T-cell (primary cell): ENCODE measurements at regions not wholly inside any gene's neighbourhood (a gene's known extent, or its start where the extent isn't known, plus 50 kb on each side); places are given as distances from the start of the nearest gene placed in this dataset.
"Not testable (repeated sequence)": the region's sequence is repeated elsewhere in the genome, so short reads cannot be mapped to it uniquely, and the experiment has no call there.

Experiments
- ATAC-seq, 4 experiments: fragments of 200-7000 bp in 3 of 4; fragments of 150-1000 bp in 1 of 4; cut with Tn5 transposase; replicated peaks in 1 of 4; 1 replicate in 3 of 4; 2 replicates in 1 of 4; pipeline ENCODE4 v1.10.0; 2021; ENCODE audit warnings: moderate library complexity in 3 of 4, mild to moderate bottlenecking in 2 of 4, moderate number of reproducible peaks in 1 of 4
- CTCF ChIA-PET, 2 donors: fragments of 300-600 bp; sonication (Branson Sonifier 250); formaldehyde crosslinking; loops; one replicate each; lab custom pipeline; 2022; ENCODE audit warnings: antibody characterized with exemption in 2 of 2; lab: Charles Lee
- POLR2A ChIA-PET, 2 donors: fragments of 300-600 bp; sonication (Branson Sonifier 250); formaldehyde crosslinking; loops; one replicate each; lab custom pipeline; 2022; ENCODE audit warnings: antibody characterized with exemption in 2 of 2; lab: Charles Lee
- DNase-seq, 35 experiments: peaks; one replicate each; pipeline versions ENCODE4 v3.0.0 to v3.0.0-alpha.2; 2013 to 2023
- H3K27ac ChIP-seq: one replicate; pipeline ENCODE4 v1.5.1; 2013; ENCODE audit warnings: low read length
- H3K27me3 ChIP-seq, 2 experiments: replicated peaks in 1 of 2; 1 replicate in 1 of 2; 2 replicates in 1 of 2; pipeline versions ENCODE4 v1.6.1 to v1.7.0; 2013; ENCODE audit warnings: low read length in 1 of 2, mixed read lengths in 1 of 2; ENCODE audit not compliant: control insufficient read depth in 2 of 2, insufficient read depth in 2 of 2; ENCODE audit errors: extremely low read depth in 1 of 2
- H3K36me3 ChIP-seq, 2 donors: 1 replicate in 1 of 2; 2 replicates in 1 of 2; pipeline versions ENCODE4 v1.6.1 to v1.7.0; 2013; ENCODE audit warnings: low read length in 1 of 2; ENCODE audit not compliant: control insufficient read depth in 2 of 2, insufficient read depth in 1 of 2; ENCODE audit errors: extremely low read depth in 1 of 2
- H3K4me1 ChIP-seq, 2 experiments: 1 replicate in 1 of 2; 2 replicates in 1 of 2; pipeline versions ENCODE4 v1.6.1 to v1.7.0; 2013; ENCODE audit warnings: low read length in 2 of 2, mixed read lengths in 1 of 2; ENCODE audit not compliant: insufficient read depth in 2 of 2, control insufficient read depth in 1 of 2; ENCODE audit errors: extremely low read depth in 1 of 2
- H3K4me3 ChIP-seq, 2 donors: 1 replicate in 1 of 2; 2 replicates in 1 of 2; pipeline versions ENCODE4 v1.5.1 to v1.7.0; 2013; ENCODE audit warnings: mild to moderate bottlenecking in 2 of 2, low read length in 1 of 2, moderate library complexity in 1 of 2; ENCODE audit not compliant: control insufficient read depth in 1 of 2; ENCODE audit errors: extremely low read depth in 1 of 2
- H3K9me3 ChIP-seq: 2 replicates; pipeline ENCODE4 v1.7.0; 2013
- H3K27ac Mint-ChIP-seq, 2 donors: one replicate each; pipeline ENCODE4 v1.8.0; 2020 to 2021; ENCODE audit warnings: mild to moderate bottlenecking in 2 of 2, mixed read lengths in 2 of 2
- H3K27me3 Mint-ChIP-seq, 2 donors: one replicate each; pipeline ENCODE4 v1.8.0; 2021 to 2022; ENCODE audit warnings: mixed read lengths in 2 of 2
- H3K36me3 Mint-ChIP-seq: one replicate; pipeline ENCODE4 v1.8.0; 2021; ENCODE audit warnings: mixed read lengths
- H3K4me1 Mint-ChIP-seq, 3 donors: one replicate each; pipeline ENCODE4 v1.8.0; 2020 to 2022; ENCODE audit warnings: mixed read lengths in 3 of 3, mild to moderate bottlenecking in 1 of 3
- H3K4me3 Mint-ChIP-seq, 3 donors: one replicate each; pipeline ENCODE4 v1.8.0; 2020 to 2022; ENCODE audit warnings: mild to moderate bottlenecking in 3 of 3, mixed read lengths in 3 of 3, moderate library complexity in 3 of 3
- H3K9me3 Mint-ChIP-seq, 3 donors: one replicate each; pipeline ENCODE4 v1.8.0; 2020 to 2022; ENCODE audit warnings: mixed read lengths in 3 of 3
- WGBS: methylation state at CpG from one replicate; pipeline ENCODE4 v1.1.5; 2013; ENCODE audit warnings: missing lambda C conversion rate; ENCODE audit not compliant: insufficient coverage; 5-methylcytosine and 5-hydroxymethylcytosine counted together

DNA sequence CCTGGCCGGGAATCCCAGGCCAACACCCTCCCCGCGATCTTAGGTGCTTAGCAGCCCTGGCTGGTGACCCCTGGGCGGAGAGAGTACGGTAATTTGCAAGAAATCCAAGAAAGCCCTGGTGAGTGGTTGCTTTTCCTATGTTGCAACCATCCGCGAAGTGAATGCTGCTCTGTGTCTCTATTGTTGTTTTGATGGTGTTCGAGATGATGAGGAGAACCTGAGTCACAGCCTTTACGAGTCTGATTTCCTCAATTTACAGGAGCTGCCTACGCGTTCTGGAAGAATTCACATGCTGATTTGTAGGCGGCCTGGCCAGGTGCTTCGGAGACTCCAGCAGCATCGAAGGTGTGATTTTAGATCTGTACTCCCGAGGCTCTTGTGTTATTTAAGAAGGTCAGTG lies 63.3 kb downstream of the TMEM235 start:
- H3K4me3 ChIP-seq = no peak overlapping the region
- peaks cover 0 to 3% of the 10 kb centered on the region in 2 experiments for H3K27me3 ChIP-seq
- H3K27ac Mint-ChIP-seq = no peak overlapping the region
- H3K4me3 Mint-ChIP-seq = no peak overlapping the region
- H3K9me3 ChIP-seq = no peaks in the 10 kb centered on the region
- CTCF ChIA-PET = no interaction called here
- H3K4me1 Mint-ChIP-seq = no peaks in the 10 kb centered on the region
- no peaks in the 10 kb centered on the region for H3K36me3 Mint-ChIP-seq
- 95% methylated on average over 11 of the region's 15 CpGs for WGBS
- H3K36me3 ChIP-seq = no peaks in the 10 kb centered on the region
- H3K27ac ChIP-seq = no peak overlapping the region
- H3K4me1 ChIP-seq = peaks cover 0 to 8% of the 10 kb centered on the region in 2 experiments
- no peaks in the 10 kb centered on the region for H3K27me3 Mint-ChIP-seq
- DNase-seq (no peak), ATAC-seq (no peak)
- POLR2A ChIA-PET = no interaction called here
- H3K9me3 Mint-ChIP-seq = no peaks in the 10 kb centered on the region

DNA sequence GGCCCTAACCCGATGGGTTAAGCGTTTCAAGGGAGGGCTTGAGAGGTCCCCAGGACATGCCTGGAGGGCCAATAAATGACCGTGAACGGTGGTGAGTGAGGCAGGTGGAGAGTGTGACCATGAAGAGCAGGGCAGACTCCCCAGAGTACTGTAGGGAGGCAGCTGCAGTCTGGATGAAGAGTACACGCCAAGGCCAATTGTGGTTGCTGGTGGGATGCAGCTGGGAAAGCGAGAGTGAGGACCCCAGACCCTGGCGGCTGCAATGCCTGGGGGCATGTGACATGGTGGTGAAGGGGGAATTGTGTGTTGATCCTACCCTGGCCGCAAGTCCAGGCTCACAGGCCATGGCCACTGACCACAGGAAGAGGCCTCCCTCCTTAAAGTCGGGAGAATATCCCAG lies 62.9 kb downstream of the TMEM235 start:
- Mint-ChIP-seq H3K4me3 (no peak overlapping the region), H3K27ac (no peak overlapping the region), H3K36me3 (no peaks in the 10 kb centered on the region), H3K27me3 (no peaks in the 10 kb centered on the region), H3K9me3 (no peaks in the 10 kb centered on the region), H3K4me1 (no peaks in the 10 kb centered on the region)
- Histone ChIP-seq H3K4me3 (no peak overlapping the region), H3K4me1 (peaks cover 0 to 12% of the 10 kb centered on the region in 2 experiments), H3K9me3 (no peaks in the 10 kb centered on the region), H3K27me3 (peaks cover 0 to 3% of the 10 kb centered on the region in 2 experiments), H3K27ac (no peak overlapping the region), H3K36me3 (no peaks in the 10 kb centered on the region)
- POLR2A ChIA-PET = no interaction called here
- 95% methylated on average over 6 of the region's 9 CpGs for WGBS
- CTCF ChIA-PET = no interaction called here
- ATAC-seq (no peak), DNase-seq (no peak)

DNA sequence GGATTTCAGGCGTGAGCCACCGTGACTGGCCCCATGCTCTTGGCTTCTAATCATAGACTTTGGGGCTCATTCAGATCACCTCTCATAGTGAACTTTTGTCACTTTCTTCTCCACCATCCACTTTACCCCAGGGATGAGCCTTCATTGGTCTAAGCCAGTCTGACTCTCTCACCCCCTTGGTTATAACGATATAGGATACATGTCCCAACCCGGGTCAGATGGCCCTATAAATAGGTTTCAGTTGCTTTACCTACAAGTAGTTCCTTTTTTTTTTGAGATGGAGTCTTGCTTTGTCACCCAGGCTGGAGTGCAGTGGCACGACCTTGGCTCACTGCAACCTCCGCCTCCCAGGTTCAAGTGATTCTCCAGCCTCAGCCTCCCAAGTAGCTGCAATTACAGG lies 61.7 kb downstream of the TMEM235 start:
- H3K4me1 Mint-ChIP-seq, POLR2A ChIA-PET, DNase-seq, H3K4me3 Mint-ChIP-seq, H3K4me3 ChIP-seq, H3K27ac Mint-ChIP-seq, H3K9me3 Mint-ChIP-seq, H3K27ac ChIP-seq, ATAC-seq, H3K9me3 ChIP-seq, H3K27me3 Mint-ChIP-seq, H3K27me3 ChIP-seq, H3K36me3 ChIP-seq, H3K36me3 Mint-ChIP-seq: not testable (repeated sequence)
- CTCF ChIA-PET = interaction anchor here in 1 of 2 donors (0.6 kb wide), 1 partner anchor 103 kb away, joined by 4 read pairs; no protein-coding TSS in a partner anchor
- no CpG with 5 or more reads among the region's 6 CpGs for WGBS
- peaks cover 0 to 16% of the 10 kb centered on the region in 2 experiments for H3K4me1 ChIP-seq

DNA sequence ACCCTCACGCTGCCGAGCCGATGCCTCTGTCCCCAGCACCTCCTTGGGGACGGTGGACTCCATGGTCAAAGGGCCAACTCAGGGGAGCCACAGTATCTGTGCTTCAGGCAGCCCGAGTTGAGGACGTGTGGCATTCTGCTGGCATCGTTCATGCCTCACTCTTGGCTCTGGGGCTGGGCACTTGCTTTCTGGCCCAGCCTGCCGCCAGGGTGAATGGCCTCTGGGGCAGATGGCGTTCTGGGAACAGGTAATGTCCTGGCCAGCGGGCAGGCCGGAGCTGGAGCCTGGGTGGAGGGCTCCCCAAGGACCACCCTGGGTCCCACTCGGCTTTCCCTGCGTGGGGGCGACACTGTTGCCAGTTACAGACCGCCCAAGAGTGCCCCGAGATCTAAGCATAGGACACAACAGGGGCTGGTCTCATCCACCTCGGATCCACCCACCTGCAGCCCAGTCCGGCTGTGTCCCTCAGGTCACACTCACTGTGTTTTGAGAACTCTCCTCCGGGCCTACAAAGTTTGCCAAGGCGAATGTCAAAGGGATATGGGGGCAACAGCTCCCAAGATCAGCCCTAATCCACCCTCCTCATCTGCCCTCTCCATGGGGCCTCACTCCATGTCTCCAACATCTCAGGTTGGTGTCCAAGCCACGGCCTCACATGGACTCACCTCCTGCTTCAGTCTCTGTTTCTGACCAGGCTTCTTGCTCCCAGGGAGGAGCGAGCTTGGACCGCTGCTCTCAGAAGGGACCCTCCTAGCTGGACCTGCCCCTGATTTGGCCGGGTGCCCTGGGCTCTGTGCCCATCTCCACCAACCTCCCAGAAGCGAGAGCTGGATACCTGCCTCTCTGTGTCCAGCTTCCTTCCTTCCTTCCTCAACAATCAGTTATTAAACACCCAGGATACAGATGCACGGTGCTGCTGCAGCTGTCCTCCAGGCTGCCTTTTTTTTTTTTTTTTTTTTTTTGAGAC lies 60.8 kb downstream of the TMEM235 start:
- Mint-ChIP-seq H3K4me1 (peaks cover 0 to 2% (median 0%) of the 10 kb centered on the region in 3 donors), H3K27ac (no peak overlapping the region)

DNA sequence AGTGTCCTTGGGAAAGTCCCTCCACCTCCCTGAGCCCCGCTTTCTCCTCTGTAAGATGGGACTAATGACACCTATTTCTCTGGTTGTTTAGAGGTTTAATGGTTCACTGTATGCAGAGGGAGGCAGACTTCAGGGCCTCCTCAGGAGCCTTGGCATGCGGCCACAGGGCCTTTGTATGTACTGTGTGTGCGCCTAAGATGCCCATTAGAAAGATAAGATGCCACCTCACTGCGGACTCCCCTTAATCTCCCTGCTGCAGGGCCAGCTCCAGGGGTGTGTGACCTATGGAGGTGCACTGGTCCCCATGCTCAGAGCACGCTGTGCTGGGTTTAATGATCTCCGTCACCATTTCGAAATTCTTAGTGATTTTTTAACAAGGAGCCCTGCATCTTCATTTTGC lies 59.3 kb downstream of the TMEM235 start:
- POLR2A ChIA-PET = no interaction called here
- no peak overlapping the region for H3K4me3 ChIP-seq
- no peaks in the 10 kb centered on the region for H3K9me3 ChIP-seq
- DNase-seq (no peak), ATAC-seq (no peak)
- no peak overlapping the region for H3K27ac ChIP-seq
- H3K4me1 ChIP-seq = peaks cover 0 to 16% of the 10 kb centered on the region in 2 experiments
- H3K27ac Mint-ChIP-seq = no peak overlapping the region
- H3K27me3 Mint-ChIP-seq = no peaks in the 10 kb centered on the region
- H3K4me3 Mint-ChIP-seq = no peak overlapping the region
- no peaks in the 10 kb centered on the region for H3K9me3 Mint-ChIP-seq
- peaks cover 0 to 3% of the 10 kb centered on the region in 2 experiments for H3K27me3 ChIP-seq
- H3K36me3 Mint-ChIP-seq = no peaks in the 10 kb centered on the region
- CTCF ChIA-PET = interaction anchor here in 1 of 2 donors (0.5 kb wide), 1 partner anchor 132 kb away, joined by 3 read pairs; no protein-coding TSS in a partner anchor
- WGBS = 100% methylated on average over 3 of the region's 7 CpGs
- H3K36me3 ChIP-seq = no peaks in the 10 kb centered on the region
- peaks cover 0 to 2% (median 2%) of the 10 kb centered on the region in 3 donors for H3K4me1 Mint-ChIP-seq

More for the DNA sequence above, 60.8 kb downstream of the TMEM235 start:
- DNase-seq = no peak
- H3K4me3 ChIP-seq = no peak overlapping the region
- no peaks in the 10 kb centered on the region for H3K36me3 ChIP-seq
- Mint-ChIP-seq H3K27me3 (no peaks in the 10 kb centered on the region), H3K4me3 (no peak overlapping the region), H3K9me3 (no peaks in the 10 kb centered on the region), H3K36me3 (no peaks in the 10 kb centered on the region)
- WGBS = 85% methylated on average over 25 of the region's 26 CpGs
- H3K4me1 ChIP-seq = peaks cover 0 to 16% of the 10 kb centered on the region in 2 experiments
- POLR2A ChIA-PET = no interaction called here
- CTCF ChIA-PET = no interaction called here
- H3K27ac ChIP-seq = no peak overlapping the region
- peaks cover 0 to 3% of the 10 kb centered on the region in 2 experiments for H3K27me3 ChIP-seq
- ATAC-seq = no peak
- H3K9me3 ChIP-seq = no peaks in the 10 kb centered on the region
